Astrocyte (in vitro differentiated cells and primary cell): ENCODE measurements at regions not wholly inside any gene's neighbourhood (a gene's known extent, or its start where the extent isn't known, plus 50 kb on each side); places are given as distances from the start of the nearest gene placed in this dataset.

Experiments used
- DNase-seq: peaks from one replicate; pipeline ENCODE4 v3.0.0-alpha.2; 2010; ENCODE audit warnings: low read depth
- FAIRE-seq: peaks from 2 replicates; lab custom pipeline; 2011; peaks lifted over from hg19 to GRCh38; lab: Jason Lieb, UNC
- H2AFZ ChIP-seq: 2 replicates; pipeline ENCODE4 v1.6.0; 2012; ENCODE audit warnings: low read depth, low read length, inconsistent platforms
- H3K27ac ChIP-seq: 2 replicates; pipeline ENCODE4 v1.5.1; 2011; ENCODE audit warnings: low read depth, low read length, inconsistent platforms
- H3K27me3 ChIP-seq: 2 replicates; pipeline ENCODE4 v1.6.0; 2011; ENCODE audit warnings: low read length, inconsistent platforms; ENCODE audit not compliant: insufficient read depth
- H3K36me3 ChIP-seq: 2 replicates; pipeline ENCODE4 v1.5.1; 2011; ENCODE audit warnings: low read length, inconsistent platforms; ENCODE audit not compliant: insufficient read depth
- H3K4me1 ChIP-seq: 2 replicates; pipeline ENCODE4 v1.5.1; 2011; ENCODE audit warnings: low read length, inconsistent platforms; ENCODE audit not compliant: insufficient read depth
- H3K4me2 ChIP-seq: 2 replicates; pipeline ENCODE4 v1.6.0; 2012; ENCODE audit warnings: low read length, inconsistent platforms
- H3K4me3 ChIP-seq: 2 replicates; pipeline ENCODE4 v1.5.1; 2011; ENCODE audit warnings: low read depth, mild to moderate bottlenecking, low read length, inconsistent platforms; ENCODE audit not compliant: insufficient read depth
- H3K79me2 ChIP-seq: 2 replicates; pipeline ENCODE4 v1.6.0; 2012; ENCODE audit warnings: mild to moderate bottlenecking, low read length, inconsistent platforms; ENCODE audit not compliant: insufficient read depth
- H3K9ac ChIP-seq: 2 replicates; pipeline ENCODE4 v1.6.0; 2012; ENCODE audit warnings: mild to moderate bottlenecking, low read length, inconsistent platforms
- H3K9me3 ChIP-seq: 2 replicates; pipeline ENCODE4 v1.5.1; 2012; ENCODE audit warnings: low read depth, mild to moderate bottlenecking, low read length, inconsistent platforms; ENCODE audit not compliant: insufficient read depth
- H4K20me1 ChIP-seq: 2 replicates; pipeline ENCODE4 v1.6.0; 2012; ENCODE audit warnings: low read length, inconsistent platforms; ENCODE audit not compliant: insufficient read depth
- H3K27ac Mint-ChIP-seq: one replicate; pipeline ENCODE4 v1.8.0; 2021; ENCODE audit warnings: mild to moderate bottlenecking, mixed read lengths; ENCODE audit not compliant: unreplicated experiment
- H3K27me3 Mint-ChIP-seq: one replicate; pipeline ENCODE4 v1.8.0; 2021; ENCODE audit warnings: low read depth, mixed read lengths; ENCODE audit not compliant: unreplicated experiment
- H3K36me3 Mint-ChIP-seq: one replicate; pipeline ENCODE4 v1.8.0; 2021; ENCODE audit warnings: low read depth, mixed read lengths; ENCODE audit not compliant: unreplicated experiment
- H3K4me1 Mint-ChIP-seq: one replicate; pipeline ENCODE4 v1.8.0; 2021; ENCODE audit warnings: low read depth, mixed read lengths; ENCODE audit not compliant: unreplicated experiment
- H3K4me3 Mint-ChIP-seq: one replicate; pipeline ENCODE4 v1.8.0; 2021; ENCODE audit warnings: mild to moderate bottlenecking, moderate library complexity, mixed read lengths; ENCODE audit not compliant: unreplicated experiment
- H3K9me3 Mint-ChIP-seq: one replicate; pipeline ENCODE4 v1.8.0; 2021; ENCODE audit warnings: mild to moderate bottlenecking, mixed read lengths; ENCODE audit not compliant: unreplicated experiment
- CTCF ChIP-seq: IDR thresholded peaks from 2 replicates; pipeline ENCODE4 v1.5.1; 2011; ENCODE audit warnings: low read depth, mild to moderate bottlenecking, inconsistent platforms, low read length, moderate library complexity; ENCODE audit not compliant: insufficient read depth
- EZH2 ChIP-seq: IDR thresholded peaks from 2 replicates; pipeline ENCODE4 v1.6.1; 2012; ENCODE audit warnings: mild to moderate bottlenecking, low read length, inconsistent platforms; ENCODE audit not compliant: insufficient read depth

DNA sequence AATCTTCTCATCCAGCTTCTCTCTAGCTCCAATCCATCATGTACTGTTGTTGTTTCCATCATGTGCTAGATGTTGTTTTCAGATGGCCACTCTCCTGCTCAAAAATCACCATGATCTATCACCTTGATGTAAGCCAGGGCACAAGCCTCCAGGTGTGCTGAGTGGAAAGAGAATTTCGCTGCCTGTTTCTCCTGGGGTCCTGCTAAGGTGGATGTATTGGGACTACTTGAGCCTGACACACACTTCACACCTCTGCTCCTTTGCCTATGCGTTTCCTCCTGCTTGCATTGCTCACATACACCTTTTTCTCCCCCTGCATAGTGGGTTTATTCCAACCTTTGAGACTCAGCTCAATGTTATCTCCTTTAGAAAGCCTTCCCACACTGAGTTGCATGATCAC lies 287.6 kb downstream of the CYRIA start:
- no peaks in the 10 kb centered on the region for H3K27me3 ChIP-seq
- H3K4me2 ChIP-seq = no peak overlapping the region
- no peaks in the 10 kb centered on the region for H3K9me3 Mint-ChIP-seq
- no peak overlapping the region for H3K4me3 Mint-ChIP-seq
- TF ChIP-seq CTCF = no peak
- H3K4me1 Mint-ChIP-seq = no peaks in the 10 kb centered on the region
- no peak overlapping the region for H3K4me3 ChIP-seq
- H3K36me3 Mint-ChIP-seq = no peaks in the 10 kb centered on the region
- H3K9me3 ChIP-seq = no peaks in the 10 kb centered on the region
- no peaks in the 10 kb centered on the region for H4K20me1 ChIP-seq
- no peak overlapping the region for H3K27ac ChIP-seq
- no peak overlapping the region for H3K9ac ChIP-seq
- no peak for FAIRE-seq
- H3K27ac Mint-ChIP-seq = no peak overlapping the region
- H3K27me3 Mint-ChIP-seq = no peaks in the 10 kb centered on the region
- no peak for DNase-seq
- H3K79me2 ChIP-seq = no peaks in the 10 kb centered on the region
- no peaks in the 10 kb centered on the region for H3K36me3 ChIP-seq
- no peaks in the 10 kb centered on the region for H3K4me1 ChIP-seq
- no peak overlapping the region for H2AFZ ChIP-seq

DNA sequence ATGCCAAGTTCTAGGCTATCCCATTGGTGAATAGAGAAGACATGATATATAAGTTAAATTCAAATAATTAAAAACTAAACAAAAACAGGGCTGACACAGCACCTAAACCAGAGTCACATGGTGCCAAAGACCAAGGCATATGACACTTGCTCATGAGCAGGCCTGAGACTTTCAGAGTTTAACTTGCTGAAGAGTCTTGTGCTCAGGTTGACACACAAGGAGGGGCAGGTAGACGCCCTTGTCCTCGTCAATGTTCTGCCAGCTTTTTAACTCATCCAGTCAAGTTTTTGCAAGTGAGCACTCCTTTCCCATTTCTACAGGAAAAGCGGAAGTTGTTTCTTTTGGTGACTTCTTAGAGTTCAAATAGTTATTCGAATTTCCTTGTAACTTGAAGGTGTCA lies 289.7 kb downstream of the CYRIA start:
- FAIRE-seq (no peak), DNase-seq (no peak)
- Histone ChIP-seq H3K36me3 (no peaks in the 10 kb centered on the region), H3K9ac (no peak overlapping the region), H3K27ac (no peak overlapping the region), H2AFZ (no peak overlapping the region), H3K4me3 (no peak overlapping the region), H3K4me2 (no peak overlapping the region), H4K20me1 (no peaks in the 10 kb centered on the region), H3K27me3 (no peaks in the 10 kb centered on the region), H3K79me2 (no peaks in the 10 kb centered on the region), H3K9me3 (no peaks in the 10 kb centered on the region), H3K4me1 (no peaks in the 10 kb centered on the region)
- Mint-ChIP-seq H3K4me3 (no peak overlapping the region), H3K4me1 (no peaks in the 10 kb centered on the region), H3K27me3 (no peaks in the 10 kb centered on the region), H3K9me3 (peaks cover 3% of the 10 kb centered on the region), H3K27ac (no peak overlapping the region), H3K36me3 (no peaks in the 10 kb centered on the region)
- no peak for TF ChIP-seq CTCF
- no peak for TF ChIP-seq EZH2

GRCh38 chr2:16375351-16375750 lies 290.3 kb downstream of the CYRIA start:
- FAIRE-seq (no peak), DNase-seq (no peak)
- H4K20me1 ChIP-seq = no peaks in the 10 kb centered on the region
- no peak overlapping the region for H3K9ac ChIP-seq
- H3K27me3 ChIP-seq = no peaks in the 10 kb centered on the region
- no peaks in the 10 kb centered on the region for H3K4me1 ChIP-seq
- H3K9me3 ChIP-seq = no peaks in the 10 kb centered on the region
- H3K27me3 Mint-ChIP-seq = no peaks in the 10 kb centered on the region
- no peak overlapping the region for H3K27ac Mint-ChIP-seq
- H3K4me3 ChIP-seq = no peak overlapping the region
- H3K36me3 Mint-ChIP-seq = no peaks in the 10 kb centered on the region
- H2AFZ ChIP-seq = no peak overlapping the region
- H3K4me2 ChIP-seq = no peak overlapping the region
- no peak overlapping the region for H3K4me3 Mint-ChIP-seq
- peaks cover 3% of the 10 kb centered on the region for H3K9me3 Mint-ChIP-seq
- H3K36me3 ChIP-seq = no peaks in the 10 kb centered on the region
- no peak overlapping the region for H3K27ac ChIP-seq
- no peaks in the 10 kb centered on the region for H3K79me2 ChIP-seq
- TF ChIP-seq EZH2 (no peak), CTCF (no peak)
- no peaks in the 10 kb centered on the region for H3K4me1 Mint-ChIP-seq
